Activated naive CD4-positive, alpha-beta T cell (primary cell): ENCODE measurements at regions not wholly inside any gene's neighbourhood (a gene's known extent, or its start where the extent isn't known, plus 50 kb on each side); places are given as distances from the start of the nearest gene placed in this dataset.

Experiments used
- DNase-seq, 4 experiments: peaks; one replicate each; lab custom pipeline; 2025; lab: John Stamatoyannopoulos, UW

DNA sequence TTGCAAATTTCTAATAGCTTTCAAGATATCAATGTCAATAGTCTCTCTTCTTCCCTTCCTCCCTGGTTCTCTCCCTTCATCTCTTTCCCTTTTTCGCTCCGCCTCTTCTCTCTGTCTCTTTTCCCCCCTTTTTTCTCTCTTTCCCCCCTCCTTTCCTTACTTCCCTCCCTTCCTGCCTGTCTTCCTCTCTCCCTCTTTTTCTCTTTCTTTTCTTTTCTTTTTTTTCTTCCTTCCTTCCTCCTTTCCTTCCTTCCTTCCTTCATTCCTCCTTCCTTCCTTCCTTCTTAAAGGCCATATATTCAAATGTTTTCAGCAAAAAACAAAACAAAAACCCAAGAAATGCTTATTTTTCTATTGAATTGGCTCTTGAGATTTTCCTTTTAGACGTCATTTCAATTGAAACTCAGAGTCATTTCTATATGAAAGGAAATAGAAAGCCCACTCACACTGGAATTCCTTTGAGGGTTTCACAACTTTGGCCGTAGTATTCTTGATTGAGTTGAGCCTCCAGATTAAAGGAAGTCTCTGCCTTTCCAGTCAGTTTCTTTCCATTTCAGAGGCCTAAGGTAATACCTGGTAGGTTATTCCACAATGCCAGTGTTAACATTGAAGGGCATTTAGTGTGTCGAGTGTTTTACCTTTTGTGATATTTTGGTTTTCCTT lies 551.5 kb downstream of the LMO4 start:
- DNase-seq, result no peak

DNA sequence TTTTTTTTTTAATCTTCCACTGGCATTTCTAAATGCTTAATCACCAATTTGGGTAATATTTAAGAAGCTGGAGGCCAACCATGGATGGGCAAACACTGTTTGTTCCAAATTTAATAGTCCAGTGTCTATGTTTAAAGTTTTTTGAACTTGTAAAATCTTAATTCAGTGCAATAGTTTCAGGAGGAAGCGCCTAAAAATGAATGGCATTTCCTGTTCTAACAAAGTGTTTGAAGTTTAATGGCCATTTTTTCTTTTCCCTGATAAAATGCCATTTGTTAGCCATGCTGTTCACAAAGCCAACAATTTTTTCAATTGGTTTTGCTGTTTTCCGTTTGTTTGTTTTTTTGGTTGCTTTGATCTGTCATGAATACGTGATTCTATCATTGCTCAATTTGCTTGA lies 552.1 kb downstream of the LMO4 start:
- DNase-seq, result no peak

DNA sequence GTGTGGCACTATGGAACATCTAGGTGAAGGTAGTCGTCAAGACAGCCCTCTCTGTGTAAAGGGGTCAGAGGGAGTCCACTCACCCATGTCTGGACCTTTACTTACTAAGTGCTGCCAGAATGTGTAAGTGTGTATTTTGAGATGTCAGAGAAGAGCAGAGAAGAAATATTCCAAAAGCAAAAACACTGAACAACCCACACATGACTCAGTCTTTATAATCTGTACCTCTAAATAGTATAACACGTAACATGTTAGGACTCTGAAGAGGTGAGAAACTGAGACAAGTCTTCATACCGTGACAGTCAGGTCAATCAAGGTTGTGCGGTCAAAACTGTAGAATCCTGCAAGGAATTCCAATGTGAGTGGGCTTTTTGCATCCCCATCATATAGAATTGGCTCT lies 555.2 kb downstream of the LMO4 start:
- DNase-seq, result no peak

DNA sequence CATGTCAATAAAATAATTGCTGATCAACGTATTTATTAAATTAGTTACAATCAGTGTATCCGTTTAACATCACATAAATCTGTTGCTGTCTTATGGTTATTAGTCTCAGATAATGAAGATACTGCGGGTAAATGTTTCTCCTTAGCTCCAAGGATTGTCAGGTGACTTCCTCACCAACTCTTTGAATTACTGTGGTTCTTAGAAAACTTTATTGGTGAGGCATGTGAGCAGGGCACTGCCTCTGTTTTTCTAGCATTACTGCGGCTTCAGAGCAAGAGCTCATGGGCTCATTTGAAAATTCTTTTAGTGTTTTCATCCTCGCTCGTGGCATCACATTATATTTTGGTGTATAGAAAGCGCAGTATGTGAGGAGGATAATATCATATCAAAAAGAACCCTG lies 555.9 kb downstream of the LMO4 start:
- no peak for DNase-seq

DNA sequence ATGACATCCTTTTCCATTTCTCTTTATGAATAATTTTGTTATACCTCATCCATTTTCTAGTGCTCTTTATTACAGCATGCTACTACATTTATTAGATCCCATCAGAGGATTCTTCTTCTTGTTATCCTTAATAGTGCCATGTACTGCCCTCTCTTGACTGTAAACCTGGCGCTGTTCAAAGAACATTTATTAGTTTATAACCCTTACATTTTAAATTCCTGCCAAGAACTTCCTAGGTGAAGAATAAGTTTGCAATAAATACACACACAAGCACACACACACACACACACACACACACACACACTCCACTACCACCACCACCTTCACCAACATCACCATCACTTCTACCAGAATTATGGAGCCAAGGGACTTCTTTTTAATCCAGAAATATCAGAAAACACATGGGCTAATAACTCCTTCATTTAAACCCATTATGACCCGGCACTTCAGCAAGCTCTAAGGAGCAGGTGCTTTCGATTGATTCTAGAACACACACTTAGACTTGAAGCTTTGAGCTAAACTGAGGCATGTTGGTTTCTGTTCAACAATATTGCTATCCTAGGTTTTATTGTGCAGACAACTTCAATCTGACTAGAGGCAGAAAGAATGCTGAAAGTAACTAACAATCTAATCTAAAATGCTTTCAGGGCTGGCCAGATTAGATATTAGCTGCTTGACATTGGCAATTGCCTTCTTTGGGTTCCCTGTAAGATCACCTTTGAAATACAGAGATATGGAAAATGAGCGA lies 556.8 kb downstream of the LMO4 start:
- no peak for DNase-seq

DNA sequence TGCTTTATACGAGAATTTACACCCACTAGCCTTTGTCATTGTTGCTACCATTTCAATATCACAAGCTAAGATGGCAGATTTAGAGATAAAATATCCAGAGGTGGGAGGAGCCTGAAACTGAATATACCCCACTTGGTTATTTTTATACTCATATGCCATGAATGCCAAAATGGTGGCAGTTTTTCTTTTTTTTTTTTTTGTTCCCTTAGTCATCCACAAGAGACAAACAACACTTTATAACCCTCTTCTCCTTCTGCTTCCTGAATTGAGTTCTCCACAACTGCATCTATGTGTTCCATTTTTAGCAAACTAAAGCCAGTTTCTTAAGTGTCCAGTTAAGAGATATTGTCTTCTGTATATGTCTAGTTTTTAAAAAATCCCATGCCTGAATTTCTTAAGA lies 558.4 kb downstream of the LMO4 start:
- DNase-seq, result no peak

DNA sequence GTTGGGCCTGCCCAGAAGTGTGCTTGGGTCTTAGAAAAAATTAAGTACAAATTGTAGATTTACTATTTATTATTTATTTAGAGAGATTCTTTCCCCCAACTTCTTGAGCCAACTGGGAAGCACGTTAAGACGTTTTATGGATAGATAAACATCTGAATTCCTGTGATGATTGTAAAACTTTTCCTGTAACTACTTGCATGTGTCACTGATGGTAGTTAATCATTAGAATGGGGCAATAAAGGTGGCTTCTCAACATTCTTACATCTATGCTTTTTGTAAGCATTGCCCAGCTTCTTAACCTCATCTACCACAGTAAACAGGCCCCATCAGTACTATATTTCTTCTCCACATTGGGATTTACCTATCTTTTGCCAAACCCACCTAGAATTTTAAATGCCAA lies 559.8 kb downstream of the LMO4 start:
- no peak for DNase-seq

DNA sequence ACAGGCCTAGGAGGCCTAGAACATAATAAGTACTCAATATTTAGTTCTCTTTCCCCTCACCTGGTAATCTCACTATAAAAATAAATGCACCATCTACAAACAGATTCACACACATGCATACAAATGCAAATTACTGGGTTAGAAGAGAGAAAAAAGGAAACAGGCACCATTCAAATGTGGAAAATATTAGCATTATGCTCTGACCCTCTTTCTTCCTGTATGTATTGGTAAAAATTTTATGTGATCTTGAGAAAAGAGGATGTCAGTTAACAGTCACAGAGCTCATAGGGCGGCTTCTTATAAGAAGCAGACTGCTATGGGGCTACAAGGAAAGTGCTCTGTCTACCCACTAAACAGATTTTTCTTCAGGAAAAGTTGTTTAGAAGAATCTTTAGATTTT lies 565.4 kb downstream of the LMO4 start:
- DNase-seq, result no peak

DNA sequence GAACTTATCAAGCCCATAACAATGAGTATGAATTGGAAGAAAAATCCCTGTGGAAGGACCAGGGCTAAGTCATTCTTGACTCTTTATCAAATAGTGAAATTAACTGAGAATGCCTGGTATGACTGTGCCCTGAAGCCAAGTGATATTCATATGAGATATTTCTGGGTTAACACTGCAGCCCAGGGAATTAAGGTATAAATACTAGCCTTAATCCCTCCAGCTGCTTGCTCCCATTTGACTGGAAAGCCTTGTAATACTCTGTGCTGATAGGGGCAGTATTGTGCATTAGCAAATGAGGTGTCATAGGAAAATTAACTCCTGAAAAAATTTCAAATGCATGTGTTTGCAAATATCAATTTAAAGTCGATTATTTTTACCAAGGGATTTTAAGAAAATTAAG lies 568.8 kb downstream of the LMO4 start:
- DNase-seq, result no peak

DNA sequence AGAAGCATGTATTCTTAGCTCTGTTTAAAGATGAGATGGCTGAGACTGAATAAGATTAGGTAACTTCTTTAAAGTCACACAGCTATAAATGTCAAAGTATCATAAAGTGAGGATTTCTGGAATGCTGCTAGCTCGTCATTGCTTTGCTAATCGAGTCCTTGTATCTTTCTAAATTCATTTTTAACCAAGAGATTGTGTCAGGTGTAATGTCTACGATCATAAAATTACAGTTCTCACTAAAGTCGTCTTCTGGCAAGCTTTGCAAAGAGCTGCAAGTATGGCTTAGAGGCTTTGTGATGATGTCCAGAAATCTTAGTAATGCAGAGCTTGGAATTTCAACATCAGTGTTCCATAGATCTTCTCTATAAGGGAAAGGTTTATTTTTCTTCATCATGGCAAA lies 569.8 kb downstream of the LMO4 start:
- DNase-seq, result no peak

DNA sequence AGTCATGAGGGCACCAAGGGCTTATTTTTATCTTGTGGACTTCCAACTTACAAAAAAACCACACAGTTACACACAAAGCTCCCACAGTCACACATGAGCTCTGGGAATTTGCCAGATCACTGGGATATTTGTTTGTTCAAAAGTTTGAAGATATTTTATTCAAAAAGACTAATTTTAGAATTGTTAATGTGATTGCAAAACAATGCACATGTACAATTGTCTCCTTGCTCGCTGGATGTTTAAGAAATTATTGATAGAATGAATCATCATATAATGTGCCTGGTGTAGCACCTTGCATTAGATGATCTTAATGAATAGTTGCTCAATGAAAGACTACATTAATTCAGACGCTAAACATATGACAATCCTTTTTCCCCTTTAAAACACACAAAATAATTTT lies 570.3 kb downstream of the LMO4 start:
- DNase-seq, result no peak

DNA sequence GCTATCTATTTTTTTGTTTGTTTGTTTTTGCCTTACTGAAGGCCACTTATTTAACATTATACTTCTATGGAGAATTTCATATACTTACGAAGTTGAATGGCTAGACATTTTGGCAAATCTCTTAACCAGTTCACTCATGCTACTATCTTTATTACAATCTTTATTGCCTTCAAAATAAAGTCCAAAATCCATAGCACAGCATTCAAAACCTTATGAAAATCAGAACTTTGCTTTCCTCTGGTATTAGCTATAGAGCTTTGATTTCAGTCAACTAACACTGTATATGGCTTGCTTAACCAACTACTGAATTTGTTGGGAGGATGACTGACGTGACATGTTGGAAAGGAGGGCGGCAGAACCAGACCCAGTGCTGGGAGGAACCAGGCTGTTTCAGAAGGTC lies 571.1 kb downstream of the LMO4 start:
- no peak for DNase-seq

DNA sequence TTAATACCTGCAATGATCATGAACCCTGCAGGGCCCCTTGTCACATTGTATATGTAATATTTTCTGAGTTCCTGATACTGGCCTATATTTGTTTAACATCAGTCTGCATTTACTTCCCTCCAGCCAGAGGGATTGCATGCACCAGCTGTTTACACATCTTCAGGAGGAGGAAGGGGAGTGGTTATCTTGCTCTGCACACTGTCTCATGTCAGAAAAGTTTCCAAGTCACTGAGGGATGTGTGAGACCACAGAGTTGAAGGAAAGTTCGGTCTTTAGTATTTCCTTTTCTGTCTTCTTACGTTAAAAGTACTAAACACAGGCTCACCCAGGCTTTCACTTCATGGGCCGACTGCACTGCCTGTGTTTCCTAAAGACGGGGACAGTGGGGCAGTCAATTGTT lies 574.1 kb downstream of the LMO4 start:
- DNase-seq, result no peak

DNA sequence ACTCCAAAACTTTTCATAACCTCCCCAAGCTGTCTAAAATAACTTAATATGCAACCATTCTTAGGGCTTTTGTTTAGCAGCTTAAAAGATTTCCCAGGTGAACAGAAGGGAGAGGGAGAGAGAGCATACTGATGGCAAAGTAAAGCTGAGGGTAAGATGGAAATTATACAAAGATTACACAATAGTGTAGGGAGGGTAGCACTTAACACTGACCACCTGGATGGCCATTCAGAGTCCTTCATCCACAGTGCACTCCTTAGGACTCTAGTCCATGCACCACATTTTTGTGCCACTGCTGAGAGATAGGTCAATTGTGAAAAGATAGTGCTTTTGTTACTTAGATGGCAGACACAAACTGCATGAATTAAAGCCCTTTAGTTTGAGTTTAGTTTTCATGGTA lies 574.6 kb downstream of the LMO4 start:
- DNase-seq, result no peak

DNA sequence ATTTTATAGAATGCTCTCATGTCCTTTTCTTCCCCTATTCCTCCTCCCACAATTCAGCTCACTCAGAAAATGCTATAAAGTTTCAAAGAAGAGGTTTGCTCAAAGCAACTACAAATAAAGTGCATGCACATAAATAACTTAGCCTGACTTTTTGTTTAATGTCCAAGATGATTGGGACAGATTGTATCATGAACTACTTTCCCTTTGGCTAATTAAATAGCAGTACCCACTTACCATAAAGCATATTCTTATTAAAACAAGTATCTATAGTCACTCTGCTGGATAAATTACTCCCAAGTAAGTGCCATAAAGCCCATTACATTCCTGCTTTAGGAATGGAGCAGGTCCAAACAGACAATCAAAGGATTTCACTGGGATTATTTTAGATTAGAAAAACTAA lies 576.0 kb downstream of the LMO4 start:
- no peak for DNase-seq

DNA sequence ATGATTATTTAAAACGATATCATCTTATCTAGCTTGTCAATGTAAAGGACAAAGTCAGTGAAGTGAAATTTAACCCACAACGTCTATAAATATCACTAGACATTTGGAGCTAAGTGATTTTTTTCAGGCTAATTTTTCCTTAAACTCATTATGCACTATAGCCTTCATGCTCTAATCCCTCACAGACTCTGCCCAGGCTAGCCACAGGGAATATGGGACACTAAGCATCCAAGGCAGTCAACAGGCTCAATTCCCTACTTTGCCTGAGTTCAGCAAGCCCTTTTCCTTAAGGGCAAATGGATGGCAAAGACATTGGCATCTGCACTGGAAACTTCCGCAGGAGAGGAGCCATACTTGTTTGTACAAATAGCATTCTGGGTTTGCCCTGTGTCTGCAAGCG lies 577.0 kb downstream of the LMO4 start:
- no peak for DNase-seq

DNA sequence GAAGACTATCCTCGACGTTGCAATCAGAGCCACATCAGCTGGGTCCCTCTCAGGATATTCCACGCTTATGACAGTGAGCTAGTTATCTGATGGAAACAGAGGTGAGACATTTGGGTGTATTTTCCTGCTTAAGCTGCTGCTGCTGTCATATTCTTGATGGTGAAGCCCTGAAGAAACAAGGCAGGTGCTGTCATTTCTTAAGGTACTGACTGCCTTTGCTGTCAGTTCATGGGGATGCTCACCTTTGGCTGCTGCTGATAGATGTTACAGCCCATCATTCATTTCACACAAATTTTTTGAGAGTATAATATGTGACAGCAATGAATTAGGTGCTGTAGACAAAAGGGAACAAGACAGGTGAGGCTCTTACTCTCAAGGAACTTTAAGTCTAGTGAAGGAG lies 577.4 kb downstream of the LMO4 start:
- no peak for DNase-seq

DNA sequence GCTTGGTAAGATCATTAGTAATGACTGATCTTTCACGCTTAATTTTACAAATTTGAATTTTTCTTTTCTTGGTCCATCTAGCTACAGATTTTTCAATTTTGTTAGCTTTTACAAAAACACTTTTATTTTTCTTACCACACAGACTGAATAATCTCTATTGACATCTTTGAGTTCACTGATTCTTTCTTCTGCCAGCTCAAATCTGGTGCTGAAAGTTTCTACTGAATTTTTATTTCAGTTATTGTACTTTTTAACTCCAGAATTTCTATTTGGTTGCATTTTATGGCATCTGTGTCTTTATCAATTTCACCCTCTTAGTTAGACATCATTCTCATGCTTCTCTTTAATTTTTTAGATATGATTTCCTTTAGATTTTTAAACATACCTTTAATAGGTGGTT lies 584.7 kb downstream of the LMO4 start:
- no peak for DNase-seq

DNA sequence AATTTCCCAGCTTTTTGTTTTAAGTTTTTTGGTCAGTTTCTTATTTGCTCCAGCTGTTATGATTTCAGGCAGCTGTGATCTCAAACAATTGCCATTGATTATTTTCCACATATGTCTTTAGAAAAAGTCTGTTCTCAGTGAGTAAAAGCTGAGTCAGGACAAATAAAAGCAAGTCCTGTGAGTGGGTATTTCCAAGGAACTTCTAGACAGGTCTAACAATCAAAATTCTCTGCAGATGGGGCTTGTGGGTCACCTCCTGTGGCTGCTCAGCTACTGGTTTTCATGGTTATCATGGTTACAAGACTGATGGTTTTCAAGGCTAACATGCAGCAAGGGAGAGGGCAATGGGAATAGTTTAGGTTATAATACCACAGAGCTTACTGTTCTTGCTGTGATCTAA lies 585.7 kb downstream of the LMO4 start:
- DNase-seq, result no peak

DNA sequence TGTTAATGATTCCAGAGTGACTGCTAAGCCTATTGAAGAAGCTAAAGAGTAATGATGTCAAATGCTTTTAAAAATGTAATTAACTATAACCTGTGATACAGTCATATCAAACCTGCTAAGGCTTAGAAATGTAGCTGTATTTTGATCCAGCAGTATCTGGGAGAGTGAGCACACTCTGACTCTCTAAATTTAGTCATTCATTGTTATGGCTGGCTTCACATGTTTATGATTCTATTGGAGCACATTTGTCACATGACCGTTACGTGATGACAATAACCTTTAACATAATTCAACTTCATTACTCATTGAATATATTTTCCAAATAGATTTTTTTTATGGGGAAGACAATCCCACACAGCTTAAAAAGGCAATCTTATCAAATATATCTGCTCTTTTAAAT lies 587.1 kb downstream of the LMO4 start:
- DNase-seq, result no peak

DNA sequence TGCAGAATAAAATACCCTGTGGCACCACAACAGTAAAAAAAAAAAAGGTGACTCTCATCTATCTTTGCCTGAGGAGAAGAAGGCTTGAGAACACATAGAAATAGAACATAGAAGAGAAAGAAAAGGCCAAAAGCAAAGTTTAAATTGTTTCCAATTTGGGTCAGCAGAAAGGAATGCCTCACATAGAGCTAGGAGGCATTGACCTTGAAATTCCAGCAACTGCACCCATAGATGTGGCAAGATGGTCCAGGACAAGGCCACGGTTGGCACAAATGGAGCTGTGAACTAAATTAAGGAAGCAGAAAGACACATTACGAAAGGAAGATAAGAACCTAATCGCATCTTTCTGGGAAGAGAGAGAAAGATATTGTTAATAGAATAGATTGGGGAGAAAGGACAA lies 588.3 kb downstream of the LMO4 start:
- DNase-seq, result no peak

DNA sequence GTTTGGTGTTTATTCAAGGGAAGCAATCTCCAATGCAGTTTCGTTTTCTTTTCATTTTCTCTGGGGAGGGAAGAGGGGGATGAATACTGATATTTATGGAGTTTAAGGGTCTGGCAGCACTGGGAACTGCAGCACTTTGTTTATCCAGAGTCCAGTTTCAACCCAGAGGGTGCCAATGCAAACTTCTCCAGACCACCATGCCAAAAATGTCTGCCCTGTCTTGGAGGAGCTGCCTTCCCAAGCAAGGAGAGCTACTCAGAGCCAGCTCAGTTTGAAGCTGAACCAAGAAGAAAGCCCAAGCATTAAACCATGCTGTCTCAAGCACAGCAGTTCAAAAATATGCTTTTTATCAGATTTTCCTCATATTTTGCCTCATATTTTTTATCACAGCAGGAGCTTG lies 589.7 kb downstream of the LMO4 start:
- no peak for DNase-seq

DNA sequence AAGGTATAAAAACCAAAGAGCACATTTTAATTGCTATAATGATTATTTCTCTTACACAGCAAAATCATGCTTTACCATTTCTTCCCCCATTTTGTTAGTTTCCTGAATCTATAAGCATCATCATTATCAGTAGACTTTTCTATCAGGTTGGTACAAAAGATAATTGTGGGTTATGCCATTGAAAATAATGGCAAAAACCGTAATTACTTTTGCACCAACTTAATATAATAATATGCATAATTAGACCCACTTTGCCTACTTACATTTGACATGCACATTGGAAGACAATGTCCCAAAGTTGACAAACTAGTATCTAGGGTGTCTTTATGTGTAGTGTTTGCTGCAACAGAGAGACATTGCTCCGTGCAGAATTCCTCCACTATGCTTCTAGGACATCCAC lies 594.2 kb downstream of the LMO4 start:
- DNase-seq, result no peak

DNA sequence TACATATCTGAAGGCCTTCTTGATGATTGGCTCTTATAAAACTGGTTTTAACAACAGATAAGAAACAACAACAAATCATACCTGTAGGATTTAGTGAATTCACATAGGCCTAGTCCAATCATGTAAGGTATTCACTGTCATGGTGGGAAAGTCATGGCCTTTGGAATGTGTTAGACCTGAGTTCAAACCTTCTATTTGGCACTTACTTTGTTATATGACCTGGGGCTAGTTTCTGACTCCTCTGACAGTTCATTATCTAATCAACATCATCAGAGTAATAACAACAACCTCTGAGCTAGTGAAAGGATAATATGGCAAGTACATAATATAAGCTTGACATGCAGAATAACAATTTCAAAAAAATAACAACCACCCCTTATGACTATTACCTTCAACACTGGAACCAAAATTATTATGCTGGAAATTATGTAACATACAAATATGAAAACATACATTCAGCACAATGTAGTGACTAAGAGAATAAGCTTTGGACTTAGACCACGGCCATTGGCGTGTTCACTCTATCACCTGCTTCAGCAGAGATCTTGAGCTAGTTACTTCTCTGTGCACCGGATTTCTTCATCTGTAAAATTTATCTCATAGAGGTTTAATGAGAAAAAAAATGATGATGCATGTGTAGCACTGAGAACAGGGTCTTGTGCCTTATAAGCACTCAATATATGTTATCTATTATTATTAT lies 597.6 kb downstream of the LMO4 start:
- no peak for DNase-seq
